Neural cell (in vitro differentiated cells): ENCODE measurements at regions not wholly inside any gene's neighbourhood (a gene's known extent, or its start where the extent isn't known, plus 50 kb on each side); places are given as distances from the start of the nearest gene placed in this dataset.

ENCODE experiments used
- CTCF ChIP-seq: fragments of 450-650 bp; IDR thresholded peaks from 2 replicates; pipeline ENCODE4 v1.5.1; 2014; ENCODE audit warnings: antibody characterized with exemption, mild to moderate bottlenecking, moderate library complexity; ENCODE audit not compliant: poor library complexity, severe bottlenecking
- EP300 ChIP-seq: fragments of 450-650 bp; conservative IDR thresholded peaks from 2 replicates; pipeline ENCODE4 v1.6.1; 2014; ENCODE audit warnings: antibody characterized with exemption, mild to moderate bottlenecking, moderate library complexity; ENCODE audit not compliant: poor library complexity, severe bottlenecking
- EZH2 ChIP-seq: fragments of 200-600, 300-800 bp; shearing (Covaris generic), sonication (generic); IDR thresholded peaks from 2 replicates; pipeline ENCODE4 v1.6.1; 2014; ENCODE audit warnings: antibody characterized with exemption, low read length, borderline replicate concordance, mild to moderate bottlenecking; ENCODE audit not compliant: insufficient read depth, poor library complexity, severe bottlenecking
- MXI1 ChIP-seq: fragments of 450-650 bp; conservative IDR thresholded peaks from 2 replicates; pipeline ENCODE4 v1.6.1; 2014; ENCODE audit warnings: antibody characterized with exemption, mild to moderate bottlenecking; ENCODE audit not compliant: poor library complexity, severe bottlenecking
- POLR2AphosphoS5 ChIP-seq: IDR thresholded peaks from 2 replicates; pipeline ENCODE4 v1.6.1; 2012
- RAD21 ChIP-seq: fragments of 450-650 bp; conservative IDR thresholded peaks from 2 replicates; pipeline ENCODE4 v1.6.1; 2014; ENCODE audit warnings: antibody characterized with exemption, mild to moderate bottlenecking, moderate library complexity
- REST ChIP-seq: IDR thresholded peaks from 2 replicates; pipeline ENCODE4 v1.6.1; 2012; ENCODE audit warnings: borderline replicate concordance
- TAF1 ChIP-seq: IDR thresholded peaks from 2 replicates; pipeline ENCODE4 v1.6.1; 2012; ENCODE audit warnings: low read depth

- no peak for TF ChIP-seq EP300
- no peak for TF ChIP-seq CTCF
- TF ChIP-seq POLR2AphosphoS5 = no peak
- TF ChIP-seq MXI1 = no peak
- TF ChIP-seq TAF1 = no peak
- TF ChIP-seq REST = no peak
- TF ChIP-seq RAD21 = no peak
- no peak for TF ChIP-seq EZH2
Observed at GRCh38 chr11:8746331-8746974, 63.9 kb downstream of the RPL27A start.
